Stimulated activated naive CD8-positive, alpha-beta T cell treated with anti-CD3 and anti-CD28 coated beads, Interleukin-15, amount 100 ng/mL, for 72 hours (primary cell): ENCODE measurements at regions not wholly inside any gene's neighbourhood (a gene's known extent, or its start where the extent isn't known, plus 50 kb on each side); places are given as distances from the start of the nearest gene placed in this dataset.

Source experiments
- ATAC-seq: fragments of 150-1000 bp; cut with Tn5 transposase; 2 replicates; pipeline ENCODE4 v1.10.0; 2021; ENCODE audit warnings: mild to moderate bottlenecking, moderate library complexity
- DNase-seq, 2 donors: peaks; one replicate each; pipeline ENCODE4 v3.0.0; 2021 to 2022
- H3K27ac Mint-ChIP-seq, 2 donors: one replicate each; pipeline ENCODE4 v1.8.0; 2022; ENCODE audit warnings: mild to moderate bottlenecking in 2 of 2, mixed read lengths in 2 of 2, moderate library complexity in 2 of 2
- H3K27me3 Mint-ChIP-seq: one replicate; pipeline ENCODE4 v1.8.0; 2022; ENCODE audit warnings: mixed read lengths
- H3K4me1 Mint-ChIP-seq: one replicate; pipeline ENCODE4 v1.8.0; 2022; ENCODE audit warnings: mild to moderate bottlenecking, mixed read lengths
- H3K4me3 Mint-ChIP-seq, 2 donors: one replicate each; pipeline ENCODE4 v1.8.0; 2022; ENCODE audit warnings: mild to moderate bottlenecking in 2 of 2, mixed read lengths in 2 of 2, moderate library complexity in 1 of 2
- H3K9me3 Mint-ChIP-seq, 2 donors: one replicate each; pipeline ENCODE4 v1.8.0; 2022; ENCODE audit warnings: mixed read lengths in 2 of 2

GRCh38 chr11:112457532-112457931 lies 196.9 kb upstream of the PLET1 start:
- Mint-ChIP-seq H3K4me1 (no peaks in the 10 kb centered on the region), H3K27ac (no peak overlapping the region), H3K9me3 (no peaks in the 10 kb centered on the region), H3K4me3 (no peak overlapping the region), H3K27me3 (no peaks in the 10 kb centered on the region)
- DNase-seq, result no peak
- ATAC-seq, result no peak

GRCh38 chr11:112459001-112459400 lies 198.3 kb upstream of the PLET1 start:
- no peak for ATAC-seq
- Mint-ChIP-seq H3K9me3 (no peaks in the 10 kb centered on the region), H3K27ac (peak overlapping the region in 1 of 2 donors; percentile 36), H3K27me3 (no peaks in the 10 kb centered on the region), H3K4me1 (no peaks in the 10 kb centered on the region), H3K4me3 (no peak overlapping the region)
- no peak for DNase-seq

GRCh38 chr11:112460141-112460540 lies 199.5 kb upstream of the PLET1 start:
- DNase-seq (no peak), ATAC-seq (no peak)
- no peak overlapping the region for H3K4me3 Mint-ChIP-seq
- no peaks in the 10 kb centered on the region for H3K27me3 Mint-ChIP-seq
- H3K9me3 Mint-ChIP-seq, result no peaks in the 10 kb centered on the region
- H3K4me1 Mint-ChIP-seq, result no peaks in the 10 kb centered on the region
- H3K27ac Mint-ChIP-seq, result no peak overlapping the region

- peaks cover 6% of the 10 kb centered on the region for H3K27me3 Mint-ChIP-seq
- no peaks in the 10 kb centered on the region for H3K9me3 Mint-ChIP-seq
- H3K27ac Mint-ChIP-seq, result no peak overlapping the region
- ATAC-seq (no peak), DNase-seq (no peak)
- no peak overlapping the region for H3K4me3 Mint-ChIP-seq
- no peaks in the 10 kb centered on the region for H3K4me1 Mint-ChIP-seq
These were observed 204.3 kb upstream of the PLET1 start for GRCh38 chr11:112464949-112465348.

- ATAC-seq (no peak), DNase-seq (no peak)
- Mint-ChIP-seq H3K4me3 (no peak overlapping the region), H3K4me1 (peaks cover 5% of the 10 kb centered on the region), H3K9me3 (no peaks in the 10 kb centered on the region), H3K27me3 (peaks cover 6% of the 10 kb centered on the region), H3K27ac (no peak overlapping the region)
These were observed 204.9 kb upstream of the PLET1 start for GRCh38 chr11:112465433-112466024.

- H3K4me3 Mint-ChIP-seq, result no peak overlapping the region
- DNase-seq, result no peak
- no peak for ATAC-seq
- H3K9me3 Mint-ChIP-seq, result no peaks in the 10 kb centered on the region
- H3K4me1 Mint-ChIP-seq, result peaks cover 7% of the 10 kb centered on the region
- no peak overlapping the region for H3K27ac Mint-ChIP-seq
- peaks cover 6% of the 10 kb centered on the region for H3K27me3 Mint-ChIP-seq
These were observed 207.1 kb upstream of the PLET1 start for GRCh38 chr11:112467721-112468120.

GRCh38 chr11:112469376-112469775 lies 208.7 kb upstream of the PLET1 start:
- H3K4me1 Mint-ChIP-seq, result peaks cover 7% of the 10 kb centered on the region
- H3K27ac Mint-ChIP-seq, result no peak overlapping the region
- ATAC-seq, result no peak
- DNase-seq, result no peak
- no peaks in the 10 kb centered on the region for H3K9me3 Mint-ChIP-seq
- peaks cover 6% of the 10 kb centered on the region for H3K27me3 Mint-ChIP-seq
- no peak overlapping the region for H3K4me3 Mint-ChIP-seq

GRCh38 chr11:112470355-112470754 lies 209.7 kb upstream of the PLET1 start:
- ATAC-seq (no peak), DNase-seq (no peak)
- H3K9me3 Mint-ChIP-seq, result no peaks in the 10 kb centered on the region
- H3K4me3 Mint-ChIP-seq, result no peak overlapping the region
- peaks cover 7% of the 10 kb centered on the region for H3K4me1 Mint-ChIP-seq
- H3K27me3 Mint-ChIP-seq, result peaks cover 6% of the 10 kb centered on the region
- H3K27ac Mint-ChIP-seq, result peak overlapping the region in 1 of 2 donors; percentile 7

GRCh38 chr11:112471731-112472130 lies 211.1 kb upstream of the PLET1 start:
- peaks cover 7% of the 10 kb centered on the region for H3K4me1 Mint-ChIP-seq
- peaks cover 6% of the 10 kb centered on the region for H3K27me3 Mint-ChIP-seq
- no peak for DNase-seq
- H3K4me3 Mint-ChIP-seq, result no peak overlapping the region
- no peak overlapping the region for H3K27ac Mint-ChIP-seq
- H3K9me3 Mint-ChIP-seq, result no peaks in the 10 kb centered on the region
- ATAC-seq, result no peak

- no peak for DNase-seq
- H3K4me3 Mint-ChIP-seq, result no peak overlapping the region
- H3K27ac Mint-ChIP-seq, result no peak overlapping the region
- H3K4me1 Mint-ChIP-seq, result no peaks in the 10 kb centered on the region
- peaks cover 8% of the 10 kb centered on the region for H3K27me3 Mint-ChIP-seq
- no peaks in the 10 kb centered on the region for H3K9me3 Mint-ChIP-seq
- no peak for ATAC-seq
These were observed 216.5 kb upstream of the PLET1 start for GRCh38 chr11:112477152-112477551.

GRCh38 chr11:112477581-112478317 lies 217.1 kb upstream of the PLET1 start:
- H3K4me1 Mint-ChIP-seq, result no peaks in the 10 kb centered on the region
- H3K9me3 Mint-ChIP-seq, result no peaks in the 10 kb centered on the region

GRCh38 chr11:112478806-112479205 lies 218.1 kb upstream of the PLET1 start:
- Mint-ChIP-seq H3K4me3 (no peak overlapping the region), H3K27me3 (peaks cover 8% of the 10 kb centered on the region), H3K27ac (no peak overlapping the region), H3K9me3 (no peaks in the 10 kb centered on the region), H3K4me1 (no peaks in the 10 kb centered on the region)
- ATAC-seq (no peak), DNase-seq (no peak)

More at GRCh38 chr11:112477581-112478317, 217.1 kb upstream of the PLET1 start:
- peaks cover 8% of the 10 kb centered on the region for H3K27me3 Mint-ChIP-seq
- H3K4me3 Mint-ChIP-seq, result no peak overlapping the region
- ATAC-seq (no peak), DNase-seq (no peak)
- H3K27ac Mint-ChIP-seq, result no peak overlapping the region

- ATAC-seq (no peak), DNase-seq (no peak)
- H3K27me3 Mint-ChIP-seq, result peaks cover 4% of the 10 kb centered on the region
- H3K4me1 Mint-ChIP-seq, result no peaks in the 10 kb centered on the region
- no peaks in the 10 kb centered on the region for H3K9me3 Mint-ChIP-seq
- H3K4me3 Mint-ChIP-seq, result no peak overlapping the region
- H3K27ac Mint-ChIP-seq, result no peak overlapping the region
These were observed 220.8 kb upstream of the PLET1 start for GRCh38 chr11:112481431-112481830.

- Mint-ChIP-seq H3K27me3 (no peaks in the 10 kb centered on the region), H3K4me3 (no peak overlapping the region), H3K9me3 (no peaks in the 10 kb centered on the region), H3K4me1 (no peaks in the 10 kb centered on the region), H3K27ac (no peak overlapping the region)
- DNase-seq (no peak), ATAC-seq (no peak)
These were observed 221.2 kb upstream of the PLET1 start for GRCh38 chr11:112481893-112482292.

- Mint-ChIP-seq H3K27me3 (peaks cover 10% of the 10 kb centered on the region), H3K27ac (no peak overlapping the region), H3K9me3 (no peaks in the 10 kb centered on the region), H3K4me3 (no peak overlapping the region), H3K4me1 (no peaks in the 10 kb centered on the region)
- ATAC-seq (no peak), DNase-seq (no peak)
These were observed 224.6 kb upstream of the PLET1 start for GRCh38 chr11:112485280-112485679.

GRCh38 chr11:112497826-112498225 lies 237.2 kb upstream of the PLET1 start:
- Mint-ChIP-seq H3K27me3 (no peaks in the 10 kb centered on the region), H3K27ac (no peak overlapping the region), H3K9me3 (no peaks in the 10 kb centered on the region), H3K4me3 (no peak overlapping the region), H3K4me1 (no peaks in the 10 kb centered on the region)
- ATAC-seq, result no peak
- no peak for DNase-seq

- no peak for DNase-seq
- no peak overlapping the region for H3K4me3 Mint-ChIP-seq
- no peak for ATAC-seq
- no peak overlapping the region for H3K27ac Mint-ChIP-seq
- no peaks in the 10 kb centered on the region for H3K9me3 Mint-ChIP-seq
- H3K4me1 Mint-ChIP-seq, result no peaks in the 10 kb centered on the region
- H3K27me3 Mint-ChIP-seq, result no peaks in the 10 kb centered on the region
These were observed 238.0 kb upstream of the PLET1 start for GRCh38 chr11:112498701-112499100.
